DOHH2 (cell line): ENCODE measurements at regions not wholly inside any gene's neighbourhood (a gene's known extent, or its start where the extent isn't known, plus 50 kb on each side); places are given as distances from the start of the nearest gene placed in this dataset.

Experiments used
- H3F3A ChIP-seq: fragments of 200-600 bp; sonication (generic), shearing (Covaris generic); 2 replicates; pipeline ENCODE4 v1.6.0; 2016; ENCODE audit warnings: antibody characterized with exemption, mild to moderate bottlenecking; ENCODE audit not compliant: control insufficient read depth, insufficient read depth
- H3K27ac ChIP-seq: fragments of 200-600 bp; sonication (generic); 2 replicates; pipeline ENCODE4 v1.5.1; 2014; ENCODE audit warnings: low read depth, mild to moderate bottlenecking, low read length, moderate library complexity
- H3K27me3 ChIP-seq: fragments of 200-600 bp; sonication (generic); 2 replicates; pipeline ENCODE4 v1.6.1; 2014; ENCODE audit warnings: mild to moderate bottlenecking, low read length, mixed read lengths; ENCODE audit not compliant: control insufficient read depth
- H3K36me3 ChIP-seq: fragments of 200-600 bp; sonication (generic); 2 replicates; pipeline ENCODE4 v1.6.1; 2014; ENCODE audit warnings: mild to moderate bottlenecking, low read length, moderate library complexity, mixed read lengths; ENCODE audit not compliant: control insufficient read depth
- H3K4me1 ChIP-seq: fragments of 200-600 bp; sonication (generic); 2 replicates; pipeline ENCODE4 v1.6.1; 2014; ENCODE audit warnings: mild to moderate bottlenecking, low read length, mixed read lengths; ENCODE audit not compliant: control insufficient read depth
- H3K4me2 ChIP-seq: fragments of 200-600 bp; sonication (generic); 2 replicates; pipeline ENCODE4 v1.6.0; 2014; ENCODE audit warnings: mild to moderate bottlenecking, low read length, moderate library complexity
- H3K4me3 ChIP-seq: fragments of 200-600 bp; sonication (generic); 2 replicates; pipeline ENCODE4 v1.5.1; 2014; ENCODE audit warnings: mild to moderate bottlenecking, low read length, mixed read lengths
- H3K79me2 ChIP-seq: fragments of 200-600 bp; sonication (generic); 2 replicates; pipeline ENCODE4 v1.6.1; 2014; ENCODE audit warnings: mild to moderate bottlenecking, low read length, mixed read lengths; ENCODE audit not compliant: control insufficient read depth
- H3K9me2 ChIP-seq: fragments of 200-600 bp; sonication (generic); replicated peaks from 2 replicates; pipeline ENCODE4 v1.6.1; 2014; ENCODE audit warnings: mild to moderate bottlenecking, low read length, mixed read lengths; ENCODE audit not compliant: control insufficient read depth
- H3K9me3 ChIP-seq: fragments of 200-600 bp; sonication (generic); 2 replicates; pipeline ENCODE4 v1.6.1; 2014; ENCODE audit warnings: antibody characterized with exemption, low read length, mixed read lengths; ENCODE audit not compliant: control insufficient read depth, insufficient read depth
- H4K20me1 ChIP-seq: fragments of 200-600 bp; sonication (generic); 2 replicates; pipeline ENCODE4 v1.6.0; 2014; ENCODE audit warnings: low read depth, mild to moderate bottlenecking, antibody characterized with exemption, low read length, moderate library complexity; ENCODE audit not compliant: control insufficient read depth, insufficient read depth
- EZH2phosphoT487 ChIP-seq: fragments of 200-600 bp; sonication (generic); IDR thresholded peaks from 2 replicates; pipeline ENCODE4 v1.6.1; 2017; ENCODE audit warnings: borderline replicate concordance, mild to moderate bottlenecking, antibody characterized with exemption, low read length, moderate library complexity, mixed read lengths
- TF ChIP-seq, protein P1 (sequence below): fragments of 200-600 bp; sonication (generic); IDR thresholded peaks from one replicate; pipeline ENCODE4 v1.5.1; 2014; ENCODE audit warnings: antibody characterized with exemption, mild to moderate bottlenecking, low read depth, low read length; ENCODE audit not compliant: poor library complexity, severe bottlenecking

DNA sequence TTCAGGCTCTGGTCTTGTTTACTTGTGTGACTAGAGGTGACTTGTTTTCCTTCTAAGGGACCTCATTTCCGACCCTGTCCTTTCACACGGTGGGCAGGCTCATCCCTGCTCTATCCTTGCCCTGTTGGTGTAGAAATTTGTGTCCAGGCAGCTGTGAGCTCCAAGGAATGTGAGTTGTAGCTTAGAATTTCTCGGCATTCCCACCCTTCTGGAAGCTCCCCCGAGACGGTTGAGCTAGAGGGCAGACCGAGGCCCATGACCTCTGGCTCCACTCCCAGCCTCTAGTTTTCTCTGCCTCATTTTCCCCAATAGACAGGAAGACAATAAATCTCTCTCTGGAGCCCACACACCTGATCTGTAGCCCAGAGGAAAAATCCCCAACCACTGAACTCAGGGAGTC lies 100.9 kb downstream of the NAV1 start:
- Histone ChIP-seq H4K20me1 (no peaks in the 10 kb centered on the region), H3K27me3 (no peaks in the 10 kb centered on the region), H3K9me2 (no peaks in the 10 kb centered on the region), H3F3A (no peaks in the 10 kb centered on the region), H3K4me3 (no peak overlapping the region), H3K4me1 (no peaks in the 10 kb centered on the region), H3K79me2 (no peaks in the 10 kb centered on the region), H3K36me3 (no peaks in the 10 kb centered on the region), H3K9me3 (no peaks in the 10 kb centered on the region), H3K27ac (no peak overlapping the region), H3K4me2 (no peak overlapping the region)
- TF ChIP-seq, protein P1, sequence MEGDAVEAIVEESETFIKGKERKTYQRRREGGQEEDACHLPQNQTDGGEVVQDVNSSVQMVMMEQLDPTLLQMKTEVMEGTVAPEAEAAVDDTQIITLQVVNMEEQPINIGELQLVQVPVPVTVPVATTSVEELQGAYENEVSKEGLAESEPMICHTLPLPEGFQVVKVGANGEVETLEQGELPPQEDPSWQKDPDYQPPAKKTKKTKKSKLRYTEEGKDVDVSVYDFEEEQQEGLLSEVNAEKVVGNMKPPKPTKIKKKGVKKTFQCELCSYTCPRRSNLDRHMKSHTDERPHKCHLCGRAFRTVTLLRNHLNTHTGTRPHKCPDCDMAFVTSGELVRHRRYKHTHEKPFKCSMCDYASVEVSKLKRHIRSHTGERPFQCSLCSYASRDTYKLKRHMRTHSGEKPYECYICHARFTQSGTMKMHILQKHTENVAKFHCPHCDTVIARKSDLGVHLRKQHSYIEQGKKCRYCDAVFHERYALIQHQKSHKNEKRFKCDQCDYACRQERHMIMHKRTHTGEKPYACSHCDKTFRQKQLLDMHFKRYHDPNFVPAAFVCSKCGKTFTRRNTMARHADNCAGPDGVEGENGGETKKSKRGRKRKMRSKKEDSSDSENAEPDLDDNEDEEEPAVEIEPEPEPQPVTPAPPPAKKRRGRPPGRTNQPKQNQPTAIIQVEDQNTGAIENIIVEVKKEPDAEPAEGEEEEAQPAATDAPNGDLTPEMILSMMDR, result no peak
- TF ChIP-seq EZH2phosphoT487, result no peak

DNA sequence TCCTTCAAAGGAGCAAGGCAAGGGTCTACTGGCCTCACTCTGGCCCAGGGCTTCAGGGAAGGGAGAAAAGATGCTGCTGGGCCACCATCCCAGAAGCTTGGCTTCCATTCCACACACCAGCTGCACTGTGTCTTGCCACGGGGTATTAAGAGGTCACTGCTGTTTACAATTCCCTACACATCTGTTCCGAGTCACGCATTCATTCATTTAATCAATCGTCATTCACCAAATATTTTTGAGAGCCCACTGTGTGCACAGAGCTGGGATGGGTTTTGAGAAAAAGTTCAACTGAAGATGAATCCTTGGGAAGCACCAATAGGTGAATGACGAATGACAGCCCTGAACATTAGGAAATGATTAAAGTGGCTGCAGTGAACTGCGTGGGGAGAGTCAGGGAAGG lies 101.7 kb downstream of the NAV1 start:
- Histone ChIP-seq H3F3A (no peaks in the 10 kb centered on the region), H3K4me3 (no peak overlapping the region), H3K4me1 (no peaks in the 10 kb centered on the region), H4K20me1 (no peaks in the 10 kb centered on the region), H3K4me2 (no peak overlapping the region), H3K27ac (no peak overlapping the region), H3K9me3 (no peaks in the 10 kb centered on the region), H3K27me3 (no peaks in the 10 kb centered on the region), H3K79me2 (no peaks in the 10 kb centered on the region), H3K9me2 (no peaks in the 10 kb centered on the region), H3K36me3 (no peaks in the 10 kb centered on the region)
- TF ChIP-seq, protein P1, result no peak
- no peak for TF ChIP-seq EZH2phosphoT487

DNA sequence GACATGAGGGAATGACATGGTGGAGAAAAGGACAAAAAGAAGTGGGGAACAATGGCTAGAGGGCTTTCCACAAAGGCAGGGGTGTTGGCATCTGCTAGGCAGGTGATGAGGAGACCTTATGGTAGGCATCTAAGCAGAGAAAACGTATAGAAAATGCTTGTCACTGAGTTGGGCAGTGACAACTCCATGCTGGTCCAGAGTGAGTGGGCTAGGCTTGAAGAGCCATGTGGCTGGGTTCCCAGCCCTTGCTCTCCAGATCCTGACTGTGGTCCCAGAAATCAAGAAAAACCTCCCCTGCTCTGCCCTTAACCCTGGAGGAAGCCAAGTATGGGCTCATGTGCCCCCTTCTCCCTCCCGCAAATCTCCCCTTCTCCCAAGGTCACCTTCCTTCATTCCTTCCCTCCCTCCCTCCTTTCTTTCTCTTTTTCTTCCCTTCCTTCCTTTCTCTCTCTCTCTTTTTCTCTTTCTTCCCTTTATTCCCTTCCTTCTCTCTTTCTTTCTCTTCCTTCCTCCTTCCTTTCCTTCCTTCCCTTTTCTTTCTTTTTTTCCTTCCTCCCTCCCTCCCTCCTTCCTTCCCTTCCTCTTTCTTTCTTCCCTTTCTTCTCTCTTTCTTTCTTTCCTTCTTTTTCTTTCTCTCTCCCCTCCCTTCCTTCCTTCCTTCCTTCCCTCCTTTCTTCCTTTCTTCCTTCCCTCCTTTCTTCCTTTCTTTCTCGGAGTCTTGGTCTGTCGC lies 102.8 kb downstream of the NAV1 start:
- Histone ChIP-seq H3K4me3 (no peak overlapping the region), H3K9me3 (no peaks in the 10 kb centered on the region), H3K36me3 (no peaks in the 10 kb centered on the region), H3K27me3 (no peaks in the 10 kb centered on the region), H3K4me2 (no peak overlapping the region), H4K20me1 (no peaks in the 10 kb centered on the region), H3K79me2 (no peaks in the 10 kb centered on the region), H3K9me2 (no peaks in the 10 kb centered on the region), H3F3A (no peaks in the 10 kb centered on the region), H3K27ac (no peak overlapping the region), H3K4me1 (no peaks in the 10 kb centered on the region)
- TF ChIP-seq, protein P1, result no peak
- no peak for TF ChIP-seq EZH2phosphoT487

DNA sequence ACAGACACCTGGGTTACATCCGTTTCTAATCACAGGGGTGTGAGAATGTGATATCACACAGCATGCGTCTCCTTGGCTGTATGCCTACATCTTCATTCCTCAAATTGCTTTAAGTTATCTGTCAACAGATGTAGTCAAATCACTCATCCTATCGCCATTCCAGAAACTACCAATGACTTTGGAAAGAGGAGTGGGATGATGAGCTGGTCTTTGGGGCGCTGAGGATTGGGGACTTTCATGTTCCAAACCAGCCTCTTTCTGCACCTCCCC lies 104.8 kb downstream of the NAV1 start:
- no peak overlapping the region for H3K27ac ChIP-seq

More for the DNA sequence above, 104.8 kb downstream of the NAV1 start:
- H3F3A ChIP-seq, result no peaks in the 10 kb centered on the region
- H3K79me2 ChIP-seq, result no peaks in the 10 kb centered on the region
- H3K4me3 ChIP-seq, result no peak overlapping the region
- H3K9me3 ChIP-seq, result no peaks in the 10 kb centered on the region
- no peaks in the 10 kb centered on the region for H3K4me1 ChIP-seq
- H3K36me3 ChIP-seq, result no peaks in the 10 kb centered on the region
- no peaks in the 10 kb centered on the region for H3K9me2 ChIP-seq
- no peaks in the 10 kb centered on the region for H4K20me1 ChIP-seq
- no peak overlapping the region for H3K4me2 ChIP-seq
- H3K27me3 ChIP-seq, result no peaks in the 10 kb centered on the region
- TF ChIP-seq, protein P1, result no peak
- no peak for TF ChIP-seq EZH2phosphoT487
